ENCODE measurements at regions not wholly inside any gene's neighbourhood (a gene's known extent, or its start where the extent isn't known, plus 50 kb on each side); places are given as distances from the start of the nearest gene placed in this dataset.

GRCh38 chr2:151078889-151079288 lies 182.8 kb downstream of the RBM43 start:
- Histone ChIP-seq H3K4me2 (ENCODE audit: low read length) (no peak overlapping the region), H3K27ac (ENCODE audit: low read depth, low read length) (no peak overlapping the region), H3K27me3 (ENCODE audit: insufficient read depth, low read length) (no peaks in the 10 kb centered on the region), H3K4me3 (replicated peaks in 1 of 2; ENCODE audit: low read depth in 1 of 2, low read length in 2 of 2) (no peak overlapping the region), H3K36me3 (ENCODE audit: control insufficient read depth in 1 of 2, insufficient read depth in 2 of 2, low read length in 2 of 2) (no peaks in the 10 kb centered on the region), H2AFZ (ENCODE audit: low read depth, low read length, poor library complexity, severe bottlenecking) (no peak overlapping the region), H4K20me1 (ENCODE audit: insufficient read depth) (no peaks in the 10 kb centered on the region), H3K9me3 (ENCODE audit: control insufficient read depth in 1 of 2, insufficient read depth in 1 of 2, low read depth in 1 of 2, low read length in 2 of 2) (no peaks in the 10 kb centered on the region), H3K9me2 (ENCODE audit: insufficient read depth) (no peaks in the 10 kb centered on the region), H3K79me2 (ENCODE audit: insufficient read depth, low read length) (no peaks in the 10 kb centered on the region), H3K9ac (ENCODE audit: low read length) (no peak overlapping the region), H3K4me1 (ENCODE audit: control insufficient read depth in 1 of 2, insufficient read depth in 2 of 2, low read length in 2 of 2) (no peaks in the 10 kb centered on the region)
- RAD21 ChIA-PET (ENCODE audit: low non-redundant PET in 1 of 2, low total read pairs in 2 of 2, uncharacterized antibody in 2 of 2, unreplicated experiment in 2 of 2): no interaction called here
- no peak for ATAC-seq
- TF ChIP-seq RAD21 (IDR thresholded peaks at IDR 0.05; ENCODE audit: low read depth) (no peak), SP1 (IDR thresholded peaks at IDR 0.05; ENCODE audit: low read depth) (no peak), SIN3A (IDR thresholded peaks at IDR 0.05; ENCODE audit: low read depth) (no peak), SRF (IDR thresholded peaks at IDR 0.05; ENCODE audit: low read depth) (no peak)
- TF ChIP-seq, protein P1, sequence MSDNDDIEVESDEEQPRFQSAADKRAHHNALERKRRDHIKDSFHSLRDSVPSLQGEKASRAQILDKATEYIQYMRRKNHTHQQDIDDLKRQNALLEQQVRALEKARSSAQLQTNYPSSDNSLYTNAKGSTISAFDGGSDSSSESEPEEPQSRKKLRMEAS (IDR thresholded peaks at IDR 0.05): no peak
- TF ChIP-seq, protein P2, sequence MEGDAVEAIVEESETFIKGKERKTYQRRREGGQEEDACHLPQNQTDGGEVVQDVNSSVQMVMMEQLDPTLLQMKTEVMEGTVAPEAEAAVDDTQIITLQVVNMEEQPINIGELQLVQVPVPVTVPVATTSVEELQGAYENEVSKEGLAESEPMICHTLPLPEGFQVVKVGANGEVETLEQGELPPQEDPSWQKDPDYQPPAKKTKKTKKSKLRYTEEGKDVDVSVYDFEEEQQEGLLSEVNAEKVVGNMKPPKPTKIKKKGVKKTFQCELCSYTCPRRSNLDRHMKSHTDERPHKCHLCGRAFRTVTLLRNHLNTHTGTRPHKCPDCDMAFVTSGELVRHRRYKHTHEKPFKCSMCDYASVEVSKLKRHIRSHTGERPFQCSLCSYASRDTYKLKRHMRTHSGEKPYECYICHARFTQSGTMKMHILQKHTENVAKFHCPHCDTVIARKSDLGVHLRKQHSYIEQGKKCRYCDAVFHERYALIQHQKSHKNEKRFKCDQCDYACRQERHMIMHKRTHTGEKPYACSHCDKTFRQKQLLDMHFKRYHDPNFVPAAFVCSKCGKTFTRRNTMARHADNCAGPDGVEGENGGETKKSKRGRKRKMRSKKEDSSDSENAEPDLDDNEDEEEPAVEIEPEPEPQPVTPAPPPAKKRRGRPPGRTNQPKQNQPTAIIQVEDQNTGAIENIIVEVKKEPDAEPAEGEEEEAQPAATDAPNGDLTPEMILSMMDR (IDR thresholded peaks at IDR 0.05 in 2 of 3, conservative IDR thresholded peaks at IDR 0.05 in 1 of 3; ENCODE audit: borderline replicate concordance in 1 of 3, insufficient read depth in 1 of 3, low read depth in 2 of 3, low read length in 2 of 3): no peak
- CTCF ChIA-PET: interaction anchor here (1.5 kb wide), 1 partner anchor 27 kb away, joined by 3 read pairs; no protein-coding TSS in a partner anchor
- POLR2A ChIA-PET: no interaction called here
- intact Hi-C loops (cut with micrococcal nuclease): no loop called here
- no TSS peak for BruUV-seq (replicated peaks)
- no peak for DNase-seq (ENCODE audit: low read depth, low spot score)

DNA sequence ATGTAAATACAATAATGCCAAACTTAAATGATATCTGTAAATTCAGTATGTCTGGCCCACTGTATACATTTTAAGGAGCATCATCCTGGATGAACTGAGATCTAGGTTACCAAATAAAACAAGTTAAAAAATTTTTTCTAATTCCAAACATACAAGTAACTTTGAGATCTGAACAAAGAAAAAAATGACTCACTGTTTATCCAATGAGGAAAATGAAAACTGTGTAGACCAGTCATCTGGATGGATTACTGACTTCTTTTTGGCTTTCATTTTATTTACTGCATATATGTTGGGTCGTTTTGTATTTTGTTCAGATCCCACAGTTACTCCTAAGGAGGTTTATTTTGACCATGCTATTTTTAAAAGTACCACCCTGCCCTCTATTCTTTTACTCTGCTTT lies 189.8 kb downstream of the RBM43 start:
- DNase-seq (ENCODE audit: low read depth, low spot score) (no peak), ATAC-seq (no peak)
- intact Hi-C loops (cut with micrococcal nuclease): no loop called here
- RAD21 ChIA-PET (ENCODE audit: low non-redundant PET in 1 of 2, low total read pairs in 2 of 2, uncharacterized antibody in 2 of 2, unreplicated experiment in 2 of 2): no interaction called here
- no peak overlapping the region for H3K9ac ChIP-seq (ENCODE audit: low read length)
- H3K27me3 ChIP-seq (ENCODE audit: insufficient read depth, low read length): no peaks in the 10 kb centered on the region
- H3K9me2 ChIP-seq (ENCODE audit: insufficient read depth): no peaks in the 10 kb centered on the region
- no TSS peak for BruUV-seq (replicated peaks)
- no peaks in the 10 kb centered on the region for H4K20me1 ChIP-seq (ENCODE audit: insufficient read depth)
- no peaks in the 10 kb centered on the region for H3K79me2 ChIP-seq (ENCODE audit: insufficient read depth, low read length)
- H3K36me3 ChIP-seq (ENCODE audit: control insufficient read depth in 1 of 2, insufficient read depth in 2 of 2, low read length in 2 of 2): no peaks in the 10 kb centered on the region
- no peaks in the 10 kb centered on the region for H3K4me1 ChIP-seq (ENCODE audit: control insufficient read depth in 1 of 2, insufficient read depth in 2 of 2, low read length in 2 of 2)
- H3K4me2 ChIP-seq (ENCODE audit: low read length): no peak overlapping the region
- CTCF ChIA-PET: interaction anchor here (1.1 to 1.5 kb wide), 2 partner anchors 9 to 20 kb away, joined by 3 read pairs; no protein-coding TSS in a partner anchor
- H3K9me3 ChIP-seq (ENCODE audit: control insufficient read depth in 1 of 2, insufficient read depth in 1 of 2, low read depth in 1 of 2, low read length in 2 of 2): no peaks in the 10 kb centered on the region
- POLR2A ChIA-PET: no interaction called here
- no peak overlapping the region for H3K27ac ChIP-seq (ENCODE audit: low read depth, low read length)
- H2AFZ ChIP-seq (ENCODE audit: low read depth, low read length, poor library complexity, severe bottlenecking): no peak overlapping the region
- no peak overlapping the region for H3K4me3 ChIP-seq (replicated peaks in 1 of 2; ENCODE audit: low read depth in 1 of 2, low read length in 2 of 2)
- TF ChIP-seq, protein P3, sequence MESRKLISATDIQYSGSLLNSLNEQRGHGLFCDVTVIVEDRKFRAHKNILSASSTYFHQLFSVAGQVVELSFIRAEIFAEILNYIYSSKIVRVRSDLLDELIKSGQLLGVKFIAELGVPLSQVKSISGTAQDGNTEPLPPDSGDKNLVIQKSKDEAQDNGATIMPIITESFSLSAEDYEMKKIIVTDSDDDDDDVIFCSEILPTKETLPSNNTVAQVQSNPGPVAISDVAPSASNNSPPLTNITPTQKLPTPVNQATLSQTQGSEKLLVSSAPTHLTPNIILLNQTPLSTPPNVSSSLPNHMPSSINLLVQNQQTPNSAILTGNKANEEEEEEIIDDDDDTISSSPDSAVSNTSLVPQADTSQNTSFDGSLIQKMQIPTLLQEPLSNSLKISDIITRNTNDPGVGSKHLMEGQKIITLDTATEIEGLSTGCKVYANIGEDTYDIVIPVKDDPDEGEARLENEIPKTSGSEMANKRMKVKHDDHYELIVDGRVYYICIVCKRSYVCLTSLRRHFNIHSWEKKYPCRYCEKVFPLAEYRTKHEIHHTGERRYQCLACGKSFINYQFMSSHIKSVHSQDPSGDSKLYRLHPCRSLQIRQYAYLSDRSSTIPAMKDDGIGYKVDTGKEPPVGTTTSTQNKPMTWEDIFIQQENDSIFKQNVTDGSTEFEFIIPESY (IDR thresholded peaks at IDR 0.05; ENCODE audit: extremely low read depth, insufficient replicate concordance, low read length): no peak
- TF ChIP-seq, protein P2 (IDR thresholded peaks at IDR 0.05 in 2 of 3, conservative IDR thresholded peaks at IDR 0.05 in 1 of 3; ENCODE audit: borderline replicate concordance in 1 of 3, insufficient read depth in 1 of 3, low read depth in 2 of 3, low read length in 2 of 3): no peak
- TF ChIP-seq ELF1 (IDR thresholded peaks at IDR 0.05; ENCODE audit: borderline replicate concordance, low read depth) (no peak), EZH2 (IDR thresholded peaks at IDR 0.05) (no peak), POLR2AphosphoS5 (IDR thresholded peaks at IDR 0.05; ENCODE audit: low read depth, low read length) (no peak), SIN3A (IDR thresholded peaks at IDR 0.05; ENCODE audit: low read depth) (no peak), YY1 (IDR thresholded peaks at IDR 0.05; ENCODE audit: extremely low read depth, insufficient replicate concordance, low read depth, low read length) (no peak), RAD21 (IDR thresholded peaks at IDR 0.05; ENCODE audit: low read depth) (no peak), ZFX (IDR thresholded peaks at IDR 0.05) (no peak)
